ENCODE measurements at regions not wholly inside any gene's neighbourhood (a gene's known extent, or its start where the extent isn't known, plus 50 kb on each side); places are given as distances from the start of the nearest gene placed in this dataset.
"Not testable (repeated sequence)": the region's sequence is repeated elsewhere in the genome, so short reads cannot be mapped to it uniquely, and the experiment has no call there.

GRCh38 chr7:138221388-138221787, 145.1 kb downstream of the AKR1D1 start:
- DNase-seq: not testable (repeated sequence)

GRCh38 chr7:138223402-138223879, 147.2 kb downstream of the AKR1D1 start:
- DNase-seq: no peak

GRCh38 chr7:138226001-138226476, 149.8 kb downstream of the AKR1D1 start:
- peak; percentile 52 for DNase-seq

GRCh38 chr7:138226745-138227279, 150.6 kb downstream of the AKR1D1 start:
- no peak for DNase-seq

GRCh38 chr7:138228119-138228518, 151.9 kb downstream of the AKR1D1 start:
- no peak for DNase-seq

GRCh38 chr7:138228769-138229168, 152.5 kb downstream of the AKR1D1 start:
- DNase-seq: no peak

- DNase-seq: no peak
Observed at GRCh38 chr7:138233189-138233588, 156.9 kb downstream of the AKR1D1 start.

- no peak for DNase-seq
Observed at GRCh38 chr7:138235207-138235606, 158.9 kb downstream of the AKR1D1 start.

GRCh38 chr7:138237995-138238394, 161.7 kb downstream of the AKR1D1 start:
- DNase-seq: no peak

GRCh38 chr7:138238734-138239659, 162.7 kb downstream of the AKR1D1 start:
- no peak for DNase-seq

- DNase-seq: peak; percentile 91
Observed at GRCh38 chr7:138243430-138243829, 167.2 kb downstream of the AKR1D1 start.

GRCh38 chr7:138243836-138244235, 167.6 kb downstream of the AKR1D1 start:
- no peak for DNase-seq

- DNase-seq: no peak
Observed at GRCh38 chr7:138244606-138245005, 168.3 kb downstream of the AKR1D1 start.

GRCh38 chr7:138245216-138245615, 169.0 kb downstream of the AKR1D1 start:
- DNase-seq: peak; percentile 16

GRCh38 chr7:138245682-138246081, 169.4 kb downstream of the AKR1D1 start:
- DNase-seq: peak; percentile 21

GRCh38 chr7:138246428-138246827, 170.2 kb downstream of the AKR1D1 start:
- DNase-seq: no peak

- DNase-seq: no peak
Observed at GRCh38 chr7:138247081-138247480, 170.8 kb downstream of the AKR1D1 start.

GRCh38 chr7:138247568-138248333, 171.5 kb downstream of the AKR1D1 start:
- DNase-seq: no peak

GRCh38 chr7:138248609-138249008, 172.3 kb downstream of the AKR1D1 start:
- DNase-seq: no peak

- DNase-seq: no peak
Observed at GRCh38 chr7:138249975-138250374, 173.7 kb downstream of the AKR1D1 start.

- not testable (repeated sequence) for DNase-seq
Observed at GRCh38 chr7:138252666-138253065, 176.4 kb downstream of the AKR1D1 start.

GRCh38 chr7:138254444-138254843, 178.2 kb downstream of the AKR1D1 start:
- no peak for DNase-seq

- DNase-seq: no peak
Observed at GRCh38 chr7:138257459-138258196, 181.4 kb downstream of the AKR1D1 start.
